CD4-positive, alpha-beta T cell (primary cell): ENCODE measurements at regions not wholly inside any gene's neighbourhood (a gene's known extent, or its start where the extent isn't known, plus 50 kb on each side); places are given as distances from the start of the nearest gene placed in this dataset.

ENCODE experiments used
- ATAC-seq: fragments of 200-7000 bp; cut with Tn5 transposase; one replicate; pipeline ENCODE4 v1.10.0; 2022; ENCODE audit warnings: mild to moderate bottlenecking; ENCODE audit not compliant: poor library complexity
- CTCF ChIA-PET: fragments of 350-600 bp; sonication (Branson Sonifier 250); formaldehyde crosslinking; loops from one replicate; lab custom pipeline; 2021; ENCODE audit warnings: antibody characterized with exemption, inconsistent platforms; lab: Charles Lee
- POLR2A ChIA-PET: fragments of 350-600 bp; sonication (Branson Sonifier 250); formaldehyde crosslinking; loops from one replicate; lab custom pipeline; 2021; ENCODE audit warnings: antibody characterized with exemption, inconsistent platforms; lab: Charles Lee
- DNase-seq, 14 experiments: peaks; one replicate each; pipeline ENCODE4 v3.0.0-alpha.2; 2013 to 2020; ENCODE audit warnings: mixed read lengths in 2 of 14
- H3K27ac ChIP-seq, 2 donors: one replicate each; pipeline versions ENCODE4 v1.5.1 to v1.7.0; 2013; ENCODE audit warnings: low read length in 2 of 2, low read depth in 1 of 2, mild to moderate bottlenecking in 1 of 2
- H3K27me3 ChIP-seq, 2 experiments: 1 replicate in 1 of 2; 2 replicates in 1 of 2; pipeline versions ENCODE4 v1.6.1 to v1.7.0; 2013; ENCODE audit warnings: low read length in 2 of 2, control low read depth in 1 of 2, mild to moderate bottlenecking in 1 of 2, moderate library complexity in 1 of 2; ENCODE audit not compliant: insufficient read depth in 2 of 2, control insufficient read depth in 1 of 2
- H3K36me3 ChIP-seq: one replicate; pipeline ENCODE4 v1.6.1; 2013; ENCODE audit warnings: low read length, control low read depth; ENCODE audit not compliant: insufficient read depth
- H3K4me1 ChIP-seq: one replicate; pipeline ENCODE4 v1.6.1; 2013; ENCODE audit warnings: low read length, control low read depth; ENCODE audit not compliant: insufficient read depth
- H3K4me3 ChIP-seq: one replicate; pipeline ENCODE4 v1.5.1; 2013; ENCODE audit warnings: mild to moderate bottlenecking, low read length, moderate library complexity
- H3K9me3 ChIP-seq, 2 experiments: 1 replicate in 1 of 2; 2 replicates in 1 of 2; pipeline versions ENCODE4 v1.6.1 to v1.7.0; 2013; ENCODE audit warnings: low read length in 2 of 2, mild to moderate bottlenecking in 2 of 2, control low read depth in 1 of 2, moderate library complexity in 1 of 2; ENCODE audit not compliant: control insufficient read depth in 1 of 2, insufficient read depth in 1 of 2
- H3K27ac Mint-ChIP-seq: one replicate; pipeline ENCODE4 v1.8.0; 2020; ENCODE audit warnings: mixed read lengths
- H3K27me3 Mint-ChIP-seq: one replicate; pipeline ENCODE4 v1.8.0; 2021; ENCODE audit warnings: mixed read lengths
- H3K36me3 Mint-ChIP-seq: one replicate; pipeline ENCODE4 v1.8.0; 2021; ENCODE audit warnings: low read depth, mixed read lengths
- H3K4me1 Mint-ChIP-seq: one replicate; pipeline ENCODE4 v1.8.0; 2021; ENCODE audit warnings: low read depth, mixed read lengths
- H3K4me3 Mint-ChIP-seq: one replicate; pipeline ENCODE4 v1.8.0; 2020; ENCODE audit warnings: mild to moderate bottlenecking, mixed read lengths
- H3K9me3 Mint-ChIP-seq: one replicate; pipeline ENCODE4 v1.8.0; 2020; ENCODE audit warnings: mixed read lengths
- intact Hi-C, 2 experiments: fragments of 100-400 bp; cut with DNase I in 1 of 2; cut with micrococcal nuclease in 1 of 2; formaldehyde crosslinking; loops; one replicate each; pipeline versions ENCODE4 v1.15.1 to v1.9.0; 2023 to 2025; cut with DNase I, micrococcal nuclease
- TF ChIP-seq, protein P1 (sequence below): fragments of 200-600 bp; IDR thresholded peaks from one replicate; pipeline ENCODE4 v1.8.0; 2022; ENCODE audit warnings: antibody characterized with exemption, mild to moderate bottlenecking

GRCh38 chr14:65190312-65190711, 88.0 kb upstream of the MAX start:
- ChIA-PET POLR2A (no interaction called here), CTCF (no interaction called here)
- Mint-ChIP-seq H3K9me3 (no peaks in the 10 kb centered on the region), H3K4me3 (no peak overlapping the region), H3K36me3 (no peaks in the 10 kb centered on the region), H3K27me3 (no peaks in the 10 kb centered on the region), H3K27ac (no peak overlapping the region), H3K4me1 (no peaks in the 10 kb centered on the region)
- Histone ChIP-seq H3K4me1 (no peaks in the 10 kb centered on the region), H3K9me3 (no peaks in the 10 kb centered on the region), H3K27me3 (no peaks in the 10 kb centered on the region), H3K27ac (no peak overlapping the region), H3K36me3 (no peaks in the 10 kb centered on the region), H3K4me3 (no peak overlapping the region)
- intact Hi-C loops: no loop called here
- DNase-seq: no peak
- ATAC-seq: no peak
- TF ChIP-seq, protein P1, sequence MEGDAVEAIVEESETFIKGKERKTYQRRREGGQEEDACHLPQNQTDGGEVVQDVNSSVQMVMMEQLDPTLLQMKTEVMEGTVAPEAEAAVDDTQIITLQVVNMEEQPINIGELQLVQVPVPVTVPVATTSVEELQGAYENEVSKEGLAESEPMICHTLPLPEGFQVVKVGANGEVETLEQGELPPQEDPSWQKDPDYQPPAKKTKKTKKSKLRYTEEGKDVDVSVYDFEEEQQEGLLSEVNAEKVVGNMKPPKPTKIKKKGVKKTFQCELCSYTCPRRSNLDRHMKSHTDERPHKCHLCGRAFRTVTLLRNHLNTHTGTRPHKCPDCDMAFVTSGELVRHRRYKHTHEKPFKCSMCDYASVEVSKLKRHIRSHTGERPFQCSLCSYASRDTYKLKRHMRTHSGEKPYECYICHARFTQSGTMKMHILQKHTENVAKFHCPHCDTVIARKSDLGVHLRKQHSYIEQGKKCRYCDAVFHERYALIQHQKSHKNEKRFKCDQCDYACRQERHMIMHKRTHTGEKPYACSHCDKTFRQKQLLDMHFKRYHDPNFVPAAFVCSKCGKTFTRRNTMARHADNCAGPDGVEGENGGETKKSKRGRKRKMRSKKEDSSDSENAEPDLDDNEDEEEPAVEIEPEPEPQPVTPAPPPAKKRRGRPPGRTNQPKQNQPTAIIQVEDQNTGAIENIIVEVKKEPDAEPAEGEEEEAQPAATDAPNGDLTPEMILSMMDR: no peak

GRCh38 chr14:65191716-65192115, 89.4 kb upstream of the MAX start:
- H3K27ac Mint-ChIP-seq: no peak overlapping the region
- no peaks in the 10 kb centered on the region for H3K27me3 ChIP-seq
- no peaks in the 10 kb centered on the region for H3K36me3 ChIP-seq
- peaks cover 7% of the 10 kb centered on the region for H3K4me1 Mint-ChIP-seq
- no peaks in the 10 kb centered on the region for H3K4me1 ChIP-seq
- H3K36me3 Mint-ChIP-seq: no peaks in the 10 kb centered on the region
- intact Hi-C loops: no loop called here
- H3K9me3 Mint-ChIP-seq: no peaks in the 10 kb centered on the region
- no peak overlapping the region for H3K4me3 ChIP-seq
- ATAC-seq (no peak), DNase-seq (no peak)
- H3K27ac ChIP-seq: no peak overlapping the region
- ChIA-PET POLR2A (no interaction called here), CTCF (no interaction called here)
- TF ChIP-seq, protein P1: no peak
- no peaks in the 10 kb centered on the region for H3K9me3 ChIP-seq
- no peaks in the 10 kb centered on the region for H3K27me3 Mint-ChIP-seq
- H3K4me3 Mint-ChIP-seq: no peak overlapping the region

DNA sequence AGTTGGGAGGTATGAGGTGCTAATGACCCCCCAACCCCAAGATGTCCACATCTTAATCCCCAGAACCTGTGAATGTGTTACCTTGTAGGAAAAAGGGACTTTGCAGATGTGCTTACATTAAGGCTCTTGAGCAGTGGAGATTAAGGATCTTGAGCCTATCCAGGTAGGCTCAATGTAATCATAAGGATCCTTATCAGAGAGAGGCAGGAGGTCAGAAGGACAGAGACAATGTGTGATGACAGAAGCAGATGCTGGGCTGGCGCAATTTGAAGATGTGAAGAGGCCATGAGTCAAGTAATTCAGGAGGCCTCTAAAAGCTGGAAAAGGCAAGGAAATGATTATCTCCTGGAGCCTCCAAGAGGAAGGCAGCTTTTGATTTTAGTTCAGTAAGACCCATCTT, 90.4 kb upstream of the MAX start:
- Mint-ChIP-seq H3K4me3 (no peak overlapping the region), H3K27ac (no peak overlapping the region), H3K36me3 (no peaks in the 10 kb centered on the region), H3K4me1 (peaks cover 7% of the 10 kb centered on the region), H3K27me3 (no peaks in the 10 kb centered on the region), H3K9me3 (no peaks in the 10 kb centered on the region)
- Histone ChIP-seq H3K9me3 (no peaks in the 10 kb centered on the region), H3K27me3 (no peaks in the 10 kb centered on the region), H3K36me3 (no peaks in the 10 kb centered on the region), H3K4me1 (no peaks in the 10 kb centered on the region), H3K27ac (no peak overlapping the region), H3K4me3 (no peak overlapping the region)
- ATAC-seq (no peak), DNase-seq (no peak)
- ChIA-PET CTCF (no interaction called here), POLR2A (no interaction called here)
- TF ChIP-seq, protein P1: no peak
- intact Hi-C loops: no loop called here
